CD4-positive, alpha-beta T cell treated with Interleukin-4 for 4 hours (primary cell): ENCODE measurements at regions not wholly inside any gene's neighbourhood (a gene's known extent, or its start where the extent isn't known, plus 50 kb on each side); places are given as distances from the start of the nearest gene placed in this dataset.

Experiments
- DNase-seq: peaks from one replicate; pipeline ENCODE4 v3.0.0-alpha.2; 2020

GRCh38 chr2:81225756-81226155 lies 921.2 kb upstream of the LRRTM1 start:
- no peak for DNase-seq

DNA sequence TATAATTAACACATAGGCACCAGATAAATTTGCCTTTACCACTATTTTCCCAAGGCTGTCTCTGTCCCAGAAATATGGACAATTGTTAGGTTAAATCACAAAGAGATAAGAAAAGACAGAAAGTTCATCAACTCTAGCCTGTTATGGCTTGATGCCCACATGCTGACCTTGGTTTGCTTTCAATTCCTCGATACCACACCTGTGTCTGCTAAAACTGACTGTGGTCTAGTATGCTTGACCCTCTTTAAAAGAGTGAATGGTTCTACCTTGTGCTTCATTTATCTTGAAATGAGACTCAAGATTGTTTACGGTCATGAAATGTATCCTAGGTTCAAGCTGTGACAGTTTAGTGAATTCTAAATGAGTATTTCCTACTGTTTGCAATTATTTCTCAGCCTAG lies 909.0 kb upstream of the LRRTM1 start:
- no peak for DNase-seq

DNA sequence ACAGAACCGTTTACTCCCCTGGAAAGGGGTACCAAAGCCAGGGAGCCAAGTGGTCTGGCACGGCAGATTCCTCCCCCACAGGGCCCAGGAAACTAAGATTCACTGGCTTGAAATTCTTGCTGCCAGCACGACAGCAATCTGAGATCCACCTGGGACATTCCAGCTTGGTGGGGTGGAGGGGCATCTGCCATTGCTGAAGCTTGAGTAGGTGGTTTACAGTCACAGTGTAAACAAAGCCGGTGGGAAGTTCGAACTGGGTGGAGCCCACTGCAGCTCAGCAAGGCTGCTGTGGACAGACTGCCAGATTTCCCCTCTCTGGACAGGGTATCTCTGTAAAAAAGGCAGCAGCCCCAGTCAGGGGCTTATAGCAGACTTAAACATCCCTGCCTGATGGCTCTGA lies 901.7 kb upstream of the LRRTM1 start:
- no peak for DNase-seq

DNA sequence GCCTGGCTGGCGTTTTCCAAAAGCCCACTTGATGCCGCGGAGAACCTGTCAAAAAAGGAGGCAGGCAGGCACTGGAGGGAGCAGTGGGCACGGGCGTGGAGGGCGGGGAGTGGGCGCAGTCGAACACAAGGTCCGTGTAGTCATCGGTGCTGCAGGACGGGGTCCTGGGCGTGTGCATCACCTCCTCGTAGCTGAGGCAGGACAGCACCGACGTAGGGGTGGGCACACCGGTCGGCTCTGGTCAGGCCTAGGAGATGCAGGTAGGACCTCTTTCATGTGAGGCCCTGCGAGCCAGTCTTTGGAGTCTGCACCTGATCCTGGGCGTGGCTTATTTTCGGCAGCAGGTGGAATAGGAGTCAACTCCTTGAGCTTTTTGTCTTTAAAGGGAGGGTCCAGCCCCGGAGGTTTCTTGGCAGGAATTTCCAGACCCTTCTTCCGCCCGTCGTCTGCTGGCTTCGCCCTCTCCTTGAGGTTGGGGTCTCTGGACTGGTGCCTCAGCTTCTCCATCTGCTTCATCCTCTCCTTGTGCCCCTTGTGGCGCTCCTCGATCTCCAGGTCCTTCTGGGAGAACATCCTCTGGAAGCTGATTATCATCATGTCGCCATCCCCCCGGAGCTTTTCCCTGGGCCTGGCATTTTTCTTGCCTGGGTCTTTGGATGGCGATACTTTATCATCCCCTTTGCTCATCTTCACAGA lies 892.5 kb upstream of the LRRTM1 start:
- DNase-seq = no peak

- no peak for DNase-seq
Measured at GRCh38 chr2:81196383-81196851, 891.9 kb upstream of the LRRTM1 start.

DNA sequence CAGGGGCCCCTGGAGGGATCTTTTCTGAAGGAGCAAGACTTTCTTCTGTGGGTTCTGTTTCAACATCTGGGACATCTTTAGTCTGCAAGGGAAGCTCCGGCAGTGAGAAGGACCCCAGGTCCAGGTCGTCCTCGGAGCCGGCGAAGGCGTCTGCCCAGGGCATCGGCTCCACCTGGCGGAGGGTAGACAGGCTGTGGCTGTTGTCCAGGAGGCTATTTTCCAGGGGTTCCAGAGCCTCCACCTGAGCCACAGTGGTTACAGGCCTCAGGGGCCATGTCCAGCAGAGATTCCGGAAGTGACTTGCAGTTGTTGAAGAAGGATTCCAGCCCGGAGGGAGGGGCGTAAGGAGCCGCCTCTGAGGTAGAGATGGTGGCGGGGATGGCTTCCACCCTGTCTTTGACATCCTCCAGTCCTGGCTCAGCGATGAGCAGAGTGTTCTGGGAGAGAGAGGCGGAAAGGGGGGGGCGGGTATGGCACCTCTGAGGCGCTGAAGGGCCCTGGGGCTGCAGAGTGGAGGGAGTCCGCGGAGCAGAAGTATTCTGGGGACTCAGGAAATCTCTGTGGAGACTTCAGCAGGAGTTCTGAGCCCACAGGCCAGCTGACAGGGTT lies 891.3 kb upstream of the LRRTM1 start:
- DNase-seq = no peak

DNA sequence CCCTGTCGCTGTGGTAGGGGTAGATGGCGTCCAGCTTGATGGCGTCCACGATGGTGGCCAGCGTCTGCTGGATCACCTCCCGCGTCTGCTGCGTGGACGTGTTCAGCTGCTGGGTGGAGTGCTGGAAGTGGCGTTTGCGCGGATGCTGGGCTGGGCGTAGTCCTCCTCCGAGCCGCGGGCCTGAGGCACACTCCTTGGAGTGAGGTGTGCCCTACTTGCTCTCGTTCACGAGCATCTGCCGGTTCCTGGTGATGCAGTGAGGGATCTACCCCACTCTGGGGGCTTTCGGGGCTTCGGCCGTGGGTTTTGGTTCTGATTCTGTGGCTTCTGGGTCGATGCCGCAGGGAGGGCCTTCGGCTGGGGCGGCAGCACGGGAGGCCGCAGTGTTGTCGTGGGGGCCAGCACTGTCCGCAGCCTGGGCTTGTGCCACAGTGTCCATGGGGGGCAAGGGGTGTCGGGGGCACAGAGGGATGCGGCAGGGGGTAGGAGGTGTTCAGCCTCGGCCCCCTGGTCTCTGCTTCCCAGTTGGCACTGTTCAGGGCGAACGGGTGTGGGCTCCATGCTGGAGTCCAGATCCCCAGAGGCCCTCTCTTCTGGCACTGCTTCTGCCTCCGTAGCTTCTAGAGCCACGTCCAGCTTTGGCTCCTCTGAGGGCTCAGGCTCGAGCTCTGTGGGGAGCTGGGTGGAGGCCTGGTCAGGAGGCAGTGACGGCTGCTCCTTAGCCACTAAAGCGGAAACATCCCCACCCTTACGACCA lies 890.6 kb upstream of the LRRTM1 start:
- no peak for DNase-seq

- no peak for DNase-seq
Measured at GRCh38 chr2:81194581-81194980, 890.0 kb upstream of the LRRTM1 start.

DNA sequence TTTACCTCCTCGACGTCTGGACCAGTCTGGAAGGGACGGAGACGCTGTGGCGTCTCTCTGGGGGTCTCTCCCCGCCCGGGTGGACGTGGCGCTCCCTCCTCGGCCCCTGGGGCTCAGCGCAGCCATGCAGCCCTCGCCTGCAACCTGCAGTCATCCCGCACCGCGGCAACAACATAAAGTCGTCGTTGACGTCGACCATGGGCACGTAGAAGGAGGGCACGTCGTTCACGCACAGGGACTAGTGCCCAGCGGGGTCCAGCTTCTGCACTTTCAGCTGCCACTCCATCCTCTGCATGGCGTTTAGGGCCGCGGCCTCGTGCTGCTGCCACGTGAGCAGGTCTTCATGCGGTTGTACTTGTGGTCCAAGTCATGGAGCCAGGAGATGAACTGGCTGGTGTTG lies 889.6 kb upstream of the LRRTM1 start:
- DNase-seq = no peak

- no peak for DNase-seq
Measured at GRCh38 chr2:81181845-81182244, 877.3 kb upstream of the LRRTM1 start.

- DNase-seq = no peak
Measured at GRCh38 chr2:81171447-81171846, 866.9 kb upstream of the LRRTM1 start.

- no peak for DNase-seq
Measured at GRCh38 chr2:81163583-81163982, 859.0 kb upstream of the LRRTM1 start.

GRCh38 chr2:81158505-81158904 lies 854.0 kb upstream of the LRRTM1 start:
- no peak for DNase-seq

GRCh38 chr2:81148323-81148722 lies 843.8 kb upstream of the LRRTM1 start:
- no peak for DNase-seq

DNA sequence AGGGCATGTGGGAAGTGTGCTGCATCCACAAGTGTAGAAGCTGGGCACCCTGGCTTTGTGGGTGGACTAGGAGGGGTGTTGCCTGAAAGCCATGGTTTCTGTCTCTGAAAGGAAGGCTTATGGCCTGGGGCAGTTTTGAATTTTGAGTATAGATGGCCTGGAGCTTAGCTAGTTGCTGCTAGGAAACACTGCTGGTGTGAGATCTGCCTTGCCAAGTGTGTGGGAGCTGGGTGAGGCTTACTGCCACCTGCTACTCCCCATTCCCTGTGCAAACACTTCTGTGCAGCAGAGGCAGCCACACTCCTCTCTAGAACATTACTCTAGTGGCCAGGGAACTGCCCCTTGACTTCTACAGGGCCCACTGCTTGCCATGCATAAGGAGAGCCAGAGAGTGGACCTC lies 831.7 kb upstream of the LRRTM1 start:
- DNase-seq = no peak

DNA sequence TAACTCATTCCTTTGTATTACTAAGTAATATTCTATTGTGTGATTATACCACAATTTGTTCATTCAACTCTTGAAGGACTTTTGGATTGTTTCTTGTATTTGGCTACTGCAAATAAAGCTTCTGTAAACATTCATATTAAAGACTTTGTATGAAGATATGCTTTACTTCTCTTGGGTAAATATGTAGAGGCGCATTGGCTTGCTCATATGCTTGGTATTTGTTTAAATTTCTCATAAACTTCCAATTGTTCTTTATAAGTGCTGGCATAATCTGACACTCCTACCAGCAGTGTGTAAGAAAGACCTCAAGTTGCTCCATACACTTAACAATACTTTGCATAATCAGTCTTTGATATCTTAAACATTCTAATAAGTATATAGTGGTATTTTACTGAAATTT lies 792.8 kb upstream of the LRRTM1 start:
- DNase-seq = no peak

- no peak for DNase-seq
Measured at GRCh38 chr2:81093031-81093430, 788.5 kb upstream of the LRRTM1 start.

DNA sequence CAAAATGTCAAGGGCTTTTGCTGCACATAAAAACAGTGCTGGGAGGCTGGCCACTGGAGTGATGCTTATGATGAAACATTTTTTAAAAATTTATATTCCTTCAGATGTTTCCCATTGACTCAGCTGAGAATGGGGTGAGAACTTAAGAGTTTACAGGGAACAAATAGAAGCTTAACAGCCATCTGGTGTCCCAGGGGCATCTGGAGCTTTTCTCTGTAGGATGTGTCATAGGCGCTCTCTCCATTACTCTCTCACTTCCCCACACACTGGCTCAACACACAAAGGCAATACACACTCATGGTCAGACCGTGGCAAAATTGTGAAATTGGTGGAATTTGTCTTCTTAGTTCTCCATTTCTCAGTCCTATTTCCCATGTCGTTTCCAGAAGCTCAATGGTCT lies 783.1 kb upstream of the LRRTM1 start:
- DNase-seq = no peak

DNA sequence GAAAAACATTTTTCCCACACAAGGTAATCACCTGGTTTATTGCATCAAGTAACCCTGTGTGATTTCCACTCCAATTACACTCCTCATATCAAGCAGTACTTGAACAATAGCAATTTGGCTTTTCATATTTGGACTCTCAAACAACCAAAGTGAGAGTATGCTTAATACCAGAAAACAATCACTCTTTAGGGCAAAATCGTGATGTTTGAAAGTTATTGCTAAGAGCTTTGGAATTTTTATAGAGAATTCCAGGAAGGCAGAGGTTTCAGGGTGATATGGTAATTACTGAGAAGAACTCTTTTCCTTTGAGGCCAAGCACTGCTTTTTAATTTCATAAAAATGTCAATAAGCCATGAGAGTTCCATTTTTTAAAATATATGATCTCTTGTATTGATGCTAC lies 779.5 kb upstream of the LRRTM1 start:
- no peak for DNase-seq

- no peak for DNase-seq
Measured at GRCh38 chr2:81078631-81079030, 774.1 kb upstream of the LRRTM1 start.

GRCh38 chr2:81078102-81078501 lies 773.5 kb upstream of the LRRTM1 start:
- DNase-seq = no peak

- no peak for DNase-seq
Measured at GRCh38 chr2:81077396-81077795, 772.8 kb upstream of the LRRTM1 start.

DNA sequence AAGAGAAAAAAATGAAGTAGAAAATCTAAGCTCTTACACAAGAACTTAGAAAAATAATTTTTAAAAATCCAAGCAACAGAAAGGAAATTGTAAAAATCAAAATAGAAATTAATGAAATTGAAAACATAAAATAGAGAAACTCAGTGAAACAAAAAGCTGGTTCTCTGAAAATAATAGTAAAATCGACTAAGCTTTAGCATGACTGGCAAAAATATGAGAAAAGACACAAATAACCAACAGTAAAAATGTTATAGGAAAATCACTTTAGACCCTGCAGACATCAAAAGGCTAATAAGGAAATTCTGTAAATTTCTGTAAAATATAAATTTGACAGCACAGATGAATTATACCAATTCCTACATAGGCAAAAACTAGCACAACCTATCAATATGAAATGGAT lies 768.9 kb upstream of the LRRTM1 start:
- no peak for DNase-seq

GRCh38 chr2:81068144-81068543 lies 763.6 kb upstream of the LRRTM1 start:
- DNase-seq = no peak
